ENCODE measurements at regions not wholly inside any gene's neighbourhood (a gene's known extent, or its start where the extent isn't known, plus 50 kb on each side); places are given as distances from the start of the nearest gene placed in this dataset.

DNA sequence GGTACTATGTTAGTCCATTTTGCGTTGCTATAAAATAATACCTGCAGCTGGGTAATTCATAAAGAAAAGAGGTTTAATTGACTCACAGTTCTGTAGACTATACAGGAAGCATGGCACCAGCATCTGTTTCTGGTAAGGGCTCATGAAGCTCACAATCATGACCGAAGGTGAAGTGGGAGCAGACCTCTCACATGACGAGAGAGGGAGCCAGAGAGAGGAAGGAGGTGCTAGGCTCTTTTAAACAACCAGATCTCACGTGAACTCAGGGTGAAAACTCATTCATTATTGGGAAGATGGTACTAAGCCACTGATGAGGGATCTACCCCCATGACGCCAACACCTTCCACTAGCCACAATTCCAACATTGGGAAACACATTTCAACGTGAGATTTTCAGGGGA is 301.7 kb upstream of the MDFIC2 start:
- in situ Hi-C loops (cut with MboI) (no loop called here), intact Hi-C loops (cut with micrococcal nuclease) (no loop called here)
- POLR2A ChIA-PET: no interaction called here
- Histone ChIP-seq H3K36me3 (ENCODE audit: control insufficient read depth, insufficient read depth, low read length) (no peaks in the 10 kb centered on the region), H3K9ac (ENCODE audit: insufficient read depth in 1 of 2, low read depth in 2 of 2, low read length in 2 of 2) (no peak overlapping the region), H3K4me1 (replicated peaks in 1 of 2; ENCODE audit: control insufficient read depth in 2 of 2, insufficient read depth in 2 of 2, low read length in 2 of 2) (no peaks in the 10 kb centered on the region), H2AFZ (ENCODE audit: low read depth, low read length) (no peak overlapping the region), H3K9me1 (ENCODE audit: control insufficient read depth, insufficient read depth, low read length) (no peaks in the 10 kb centered on the region), H3K9me3 (replicated peaks; ENCODE audit: control insufficient read depth, insufficient read depth, low read depth, low read length) (no peaks in the 10 kb centered on the region), H3K4me2 (ENCODE audit: insufficient read depth, low read length) (no peak overlapping the region), H3K4me3 (no peak overlapping the region), H3K27ac (ENCODE audit: extremely low read depth, low read depth, low read length) (no peak overlapping the region), H3K79me2 (ENCODE audit: control insufficient read depth, insufficient read depth, low read length) (no peaks in the 10 kb centered on the region), H3K27me3 (ENCODE audit: control insufficient read depth in 2 of 2, insufficient read depth in 2 of 2, low read length in 2 of 2) (no peaks in the 10 kb centered on the region), H4K20me1 (replicated peaks; ENCODE audit: control insufficient read depth, insufficient read depth, low read length) (no peaks in the 10 kb centered on the region)
- DNase-seq (ENCODE audit: extremely low read depth in 1 of 4, low spot score in 3 of 4) (peak in 1 of 4 experiments; percentile 1), FAIRE-seq (no peak), ATAC-seq (no peak)
- WGBS (ENCODE audit: insufficient coverage, low coverage, missing lambda C conversion rate): 0% methylated on average over 6 of the region's 6 CpGs
- CTCF ChIA-PET (ENCODE audit: low intra/inter-chr PET ratio): interaction anchor here (0.6 kb wide), 1 partner anchor 1066 kb away, joined by 3 read pairs; no protein-coding TSS in a partner anchor
- BruUV-seq (replicated peaks): no TSS peak
- TF ChIP-seq KAT8 (IDR thresholded peaks at IDR 0.05; ENCODE audit: low read depth) (no peak), TCF15 (CRISPR knock-in tag; IDR thresholded peaks at IDR 0.05) (no peak), MCM7 (IDR thresholded peaks at IDR 0.05) (no peak), KAT2B (IDR thresholded peaks at IDR 0.05; ENCODE audit: low read depth, low read length) (no peak), ZNF699 (CRISPR knock-in tag; IDR thresholded peaks at IDR 0.05; ENCODE audit: insufficient replicate concordance) (no peak), ZNF589 (CRISPR knock-in tag; IDR thresholded peaks at IDR 0.05; ENCODE audit: low read depth) (no peak), RCOR1 (IDR thresholded peaks at IDR 0.05; ENCODE audit: borderline replicate concordance in 1 of 2, low read depth in 2 of 2, low read length in 2 of 2) (no peak), HIVEP1 (CRISPR knock-in tag; IDR thresholded peaks at IDR 0.05) (no peak), CBFA2T3 (IDR thresholded peaks at IDR 0.05) (no peak), JUND (IDR thresholded peaks at IDR 0.05; ENCODE audit: borderline replicate concordance, low read depth, low read length) (no peak), JUND (tag; IDR thresholded peaks at IDR 0.05; ENCODE audit: borderline replicate concordance, low read depth, low read length) (no peak), CLOCK (CRISPR knock-in tag; IDR thresholded peaks at IDR 0.05; ENCODE audit: borderline replicate concordance) (no peak), ZBTB17 (CRISPR knock-in tag; IDR thresholded peaks at IDR 0.05) (no peak), PRMT5 (CRISPR knock-in tag; IDR thresholded peaks at IDR 0.05) (no peak), TAF15 (IDR thresholded peaks at IDR 0.05; ENCODE audit: low read depth, low read length) (no peak), ZNF77 (CRISPR knock-in tag; IDR thresholded peaks at IDR 0.05) (no peak)
- TF ChIP-seq, protein P1, sequence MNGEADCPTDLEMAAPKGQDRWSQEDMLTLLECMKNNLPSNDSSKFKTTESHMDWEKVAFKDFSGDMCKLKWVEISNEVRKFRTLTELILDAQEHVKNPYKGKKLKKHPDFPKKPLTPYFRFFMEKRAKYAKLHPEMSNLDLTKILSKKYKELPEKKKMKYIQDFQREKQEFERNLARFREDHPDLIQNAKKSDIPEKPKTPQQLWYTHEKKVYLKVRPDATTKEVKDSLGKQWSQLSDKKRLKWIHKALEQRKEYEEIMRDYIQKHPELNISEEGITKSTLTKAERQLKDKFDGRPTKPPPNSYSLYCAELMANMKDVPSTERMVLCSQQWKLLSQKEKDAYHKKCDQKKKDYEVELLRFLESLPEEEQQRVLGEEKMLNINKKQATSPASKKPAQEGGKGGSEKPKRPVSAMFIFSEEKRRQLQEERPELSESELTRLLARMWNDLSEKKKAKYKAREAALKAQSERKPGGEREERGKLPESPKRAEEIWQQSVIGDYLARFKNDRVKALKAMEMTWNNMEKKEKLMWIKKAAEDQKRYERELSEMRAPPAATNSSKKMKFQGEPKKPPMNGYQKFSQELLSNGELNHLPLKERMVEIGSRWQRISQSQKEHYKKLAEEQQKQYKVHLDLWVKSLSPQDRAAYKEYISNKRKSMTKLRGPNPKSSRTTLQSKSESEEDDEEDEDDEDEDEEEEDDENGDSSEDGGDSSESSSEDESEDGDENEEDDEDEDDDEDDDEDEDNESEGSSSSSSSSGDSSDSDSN (IDR thresholded peaks at IDR 0.05; ENCODE audit: borderline replicate concordance in 1 of 2, low read depth in 2 of 2, low read length in 2 of 2): no peak
- TF ChIP-seq, protein P2, sequence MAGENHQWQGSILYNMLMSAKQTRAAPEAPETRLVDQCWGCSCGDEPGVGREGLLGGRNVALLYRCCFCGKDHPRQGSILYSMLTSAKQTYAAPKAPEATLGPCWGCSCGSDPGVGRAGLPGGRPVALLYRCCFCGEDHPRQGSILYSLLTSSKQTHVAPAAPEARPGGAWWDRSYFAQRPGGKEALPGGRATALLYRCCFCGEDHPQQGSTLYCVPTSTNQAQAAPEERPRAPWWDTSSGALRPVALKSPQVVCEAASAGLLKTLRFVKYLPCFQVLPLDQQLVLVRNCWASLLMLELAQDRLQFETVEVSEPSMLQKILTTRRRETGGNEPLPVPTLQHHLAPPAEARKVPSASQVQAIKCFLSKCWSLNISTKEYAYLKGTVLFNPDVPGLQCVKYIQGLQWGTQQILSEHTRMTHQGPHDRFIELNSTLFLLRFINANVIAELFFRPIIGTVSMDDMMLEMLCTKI (IDR thresholded peaks at IDR 0.05; ENCODE audit: partially characterized antibody): no peak
